Activated CD8-positive, alpha-beta memory T cell treated with anti-CD3 and anti-CD28 coated beads, Interleukin-2, amount 10 ng/mL, durations not matched to agents 7 days and 5 days (primary cell): ENCODE measurements at regions not wholly inside any gene's neighbourhood (a gene's known extent, or its start where the extent isn't known, plus 50 kb on each side); places are given as distances from the start of the nearest gene placed in this dataset.
"Not testable (repeated sequence)": the region's sequence is repeated elsewhere in the genome, so short reads cannot be mapped to it uniquely, and the experiment has no call there.

Source experiments
- ATAC-seq: fragments of 150-1000 bp; cut with Tn5 transposase; one replicate; pipeline ENCODE4 v1.10.0; 2021; ENCODE audit warnings: moderate library complexity
- CTCF ChIA-PET: fragments of 350-600 bp; sonication (Branson Sonifier 250); formaldehyde crosslinking; loops from one replicate; lab custom pipeline; 2021; ENCODE audit warnings: antibody characterized with exemption; lab: Charles Lee
- DNase-seq: peaks from one replicate; pipeline ENCODE4 v3.0.0-alpha.2; 2020
- H3K27ac Mint-ChIP-seq: one replicate; pipeline ENCODE4 v1.8.0; 2021; ENCODE audit warnings: mild to moderate bottlenecking, mixed read lengths
- H3K27me3 Mint-ChIP-seq: one replicate; pipeline ENCODE4 v1.8.0; 2021; ENCODE audit warnings: mixed read lengths
- H3K36me3 Mint-ChIP-seq: one replicate; pipeline ENCODE4 v1.8.0; 2021; ENCODE audit warnings: mild to moderate bottlenecking, mixed read lengths
- H3K4me1 Mint-ChIP-seq: one replicate; pipeline ENCODE4 v1.8.0; 2021; ENCODE audit warnings: mixed read lengths
- H3K4me3 Mint-ChIP-seq: one replicate; pipeline ENCODE4 v1.8.0; 2021; ENCODE audit warnings: mild to moderate bottlenecking, moderate library complexity, mixed read lengths
- H3K9me3 Mint-ChIP-seq: one replicate; pipeline ENCODE4 v1.8.0; 2022; ENCODE audit warnings: low read depth, mixed read lengths

GRCh38 chr13:70511861-70512417 is 403.7 kb upstream of the KLHL1 start:
- H3K36me3 Mint-ChIP-seq, H3K27ac Mint-ChIP-seq, H3K4me3 Mint-ChIP-seq, H3K27me3 Mint-ChIP-seq, CTCF ChIA-PET, H3K4me1 Mint-ChIP-seq, ATAC-seq, DNase-seq: not testable (repeated sequence)
- peaks cover 16% of the 10 kb centered on the region for H3K9me3 Mint-ChIP-seq

DNA sequence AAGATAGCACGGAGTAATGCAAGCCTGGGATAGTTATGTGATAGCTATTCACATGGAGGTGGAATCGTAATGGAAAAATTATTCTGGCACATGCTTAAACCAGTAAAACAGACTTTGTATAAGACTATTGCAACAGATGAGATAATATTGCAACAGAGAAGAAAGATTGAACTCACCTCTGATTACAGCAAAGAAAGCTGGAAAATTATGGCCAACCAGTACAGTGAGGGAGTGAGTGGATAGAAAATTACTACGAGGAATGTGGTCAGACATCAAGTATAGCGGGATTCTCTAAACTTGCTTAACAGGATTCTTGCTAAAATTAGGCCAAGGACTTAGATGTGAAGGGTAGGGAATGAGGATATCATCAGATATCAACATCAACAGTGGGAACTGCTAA is 397.6 kb upstream of the KLHL1 start:
- no peak overlapping the region for H3K4me3 Mint-ChIP-seq
- H3K9me3 Mint-ChIP-seq = peaks cover 13% of the 10 kb centered on the region
- CTCF ChIA-PET = no interaction called here
- H3K4me1 Mint-ChIP-seq = no peaks in the 10 kb centered on the region
- DNase-seq (no peak), ATAC-seq (no peak)
- no peaks in the 10 kb centered on the region for H3K36me3 Mint-ChIP-seq
- no peaks in the 10 kb centered on the region for H3K27me3 Mint-ChIP-seq
- H3K27ac Mint-ChIP-seq = no peak overlapping the region

- Mint-ChIP-seq H3K4me1 (no peaks in the 10 kb centered on the region), H3K9me3 (peaks cover 6% of the 10 kb centered on the region), H3K27ac (no peak overlapping the region), H3K27me3 (no peaks in the 10 kb centered on the region), H3K36me3 (no peaks in the 10 kb centered on the region), H3K4me3 (no peak overlapping the region)
- CTCF ChIA-PET = no interaction called here
- no peak for ATAC-seq
- no peak for DNase-seq
Measured at GRCh38 chr13:70502944-70503343, 394.7 kb upstream of the KLHL1 start.

GRCh38 chr13:70490320-70490935 is 382.2 kb upstream of the KLHL1 start:
- no peaks in the 10 kb centered on the region for H3K4me1 Mint-ChIP-seq
- no peaks in the 10 kb centered on the region for H3K27me3 Mint-ChIP-seq
- CTCF ChIA-PET = interaction anchor here (0.6 kb wide), 1 partner anchor 12 kb away, joined by 4 read pairs; no protein-coding TSS in a partner anchor
- H3K27ac Mint-ChIP-seq = no peak overlapping the region
- no peaks in the 10 kb centered on the region for H3K36me3 Mint-ChIP-seq
- peaks cover 19% of the 10 kb centered on the region for H3K9me3 Mint-ChIP-seq
- no peak for DNase-seq
- no peak for ATAC-seq
- H3K4me3 Mint-ChIP-seq = no peak overlapping the region

DNA sequence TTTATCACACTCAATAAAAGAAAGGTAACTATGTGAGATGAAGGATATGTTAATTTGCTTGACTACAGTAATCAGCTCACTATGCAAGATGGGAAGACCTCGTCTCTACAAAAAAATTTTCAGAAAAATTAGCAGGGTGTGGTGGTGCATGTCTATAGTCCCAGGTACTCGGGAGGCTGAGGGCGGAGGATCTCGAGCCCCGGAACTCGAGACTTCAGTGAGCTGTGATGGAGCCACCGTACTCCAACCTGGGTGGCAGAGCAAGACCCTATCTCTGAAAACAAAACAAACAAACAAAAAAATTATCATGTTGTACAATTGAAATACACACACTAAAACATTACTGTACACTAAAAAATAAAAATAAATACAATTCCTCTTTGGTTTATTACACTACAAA is 376.7 kb upstream of the KLHL1 start:
- H3K27ac Mint-ChIP-seq = no peak overlapping the region
- ATAC-seq (no peak), DNase-seq (no peak)
- CTCF ChIA-PET = no interaction called here
- peaks cover 6% of the 10 kb centered on the region for H3K9me3 Mint-ChIP-seq
- no peak overlapping the region for H3K4me3 Mint-ChIP-seq
- H3K36me3 Mint-ChIP-seq = no peaks in the 10 kb centered on the region
- no peaks in the 10 kb centered on the region for H3K4me1 Mint-ChIP-seq
- no peaks in the 10 kb centered on the region for H3K27me3 Mint-ChIP-seq

DNA sequence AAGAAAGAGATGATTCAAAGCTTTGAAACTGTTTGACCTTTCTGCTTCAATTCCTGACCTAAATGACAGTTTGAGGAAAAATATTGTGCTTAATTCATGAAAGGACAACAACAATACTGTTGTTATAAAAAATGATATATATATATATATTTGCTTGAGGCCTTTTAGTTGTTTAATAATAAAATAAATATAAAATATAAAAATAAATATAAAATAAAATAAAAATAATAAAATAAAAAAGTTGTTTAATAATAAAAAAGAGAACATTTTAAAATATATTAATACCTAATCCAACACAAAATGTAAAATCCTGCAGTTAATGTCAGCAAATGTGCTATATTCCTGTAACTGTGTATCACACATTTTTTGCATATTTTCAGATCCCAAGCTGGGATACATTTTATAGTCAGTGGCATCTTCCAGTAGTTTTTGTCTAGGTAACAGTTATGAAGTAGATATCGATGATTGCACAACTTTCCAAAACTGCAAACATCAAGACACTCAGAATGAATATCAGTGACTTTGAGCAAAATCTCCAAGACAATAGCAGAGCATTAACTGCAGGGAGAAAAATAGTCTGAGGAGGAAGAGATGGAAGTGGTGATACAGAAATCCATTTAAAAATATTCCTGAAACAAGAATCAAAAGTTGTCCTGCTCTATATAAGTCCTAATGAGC is 375.5 kb upstream of the KLHL1 start:
- no peak overlapping the region for H3K27ac Mint-ChIP-seq
- H3K9me3 Mint-ChIP-seq = no peaks in the 10 kb centered on the region
- no peak overlapping the region for H3K4me3 Mint-ChIP-seq
- no peaks in the 10 kb centered on the region for H3K27me3 Mint-ChIP-seq
- no peaks in the 10 kb centered on the region for H3K36me3 Mint-ChIP-seq
- CTCF ChIA-PET = no interaction called here
- no peaks in the 10 kb centered on the region for H3K4me1 Mint-ChIP-seq
- ATAC-seq = no peak
- no peak for DNase-seq

DNA sequence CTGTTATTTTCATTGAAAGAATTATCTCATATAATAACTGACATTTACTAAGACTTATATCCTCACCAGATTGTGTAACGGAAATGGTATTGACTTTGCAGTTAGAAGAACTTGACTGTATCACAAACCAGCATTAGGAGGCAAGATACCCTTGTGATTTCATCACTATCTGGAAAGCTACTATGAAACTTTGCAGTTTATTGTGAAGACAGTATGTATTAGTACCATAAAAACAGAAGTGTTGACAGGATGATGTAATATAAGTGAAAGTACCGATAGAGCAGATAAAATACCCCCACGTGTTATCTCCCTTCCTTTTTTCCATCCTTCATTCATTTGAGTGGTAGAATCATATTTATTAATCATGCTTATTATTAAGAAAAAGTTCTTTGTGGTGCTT is 365.7 kb upstream of the KLHL1 start:
- ATAC-seq (no peak), DNase-seq (no peak)
- Mint-ChIP-seq H3K27ac (no peak overlapping the region), H3K4me3 (no peak overlapping the region), H3K27me3 (no peaks in the 10 kb centered on the region), H3K9me3 (peaks cover 5% of the 10 kb centered on the region), H3K36me3 (no peaks in the 10 kb centered on the region), H3K4me1 (no peaks in the 10 kb centered on the region)
- CTCF ChIA-PET = no interaction called here

DNA sequence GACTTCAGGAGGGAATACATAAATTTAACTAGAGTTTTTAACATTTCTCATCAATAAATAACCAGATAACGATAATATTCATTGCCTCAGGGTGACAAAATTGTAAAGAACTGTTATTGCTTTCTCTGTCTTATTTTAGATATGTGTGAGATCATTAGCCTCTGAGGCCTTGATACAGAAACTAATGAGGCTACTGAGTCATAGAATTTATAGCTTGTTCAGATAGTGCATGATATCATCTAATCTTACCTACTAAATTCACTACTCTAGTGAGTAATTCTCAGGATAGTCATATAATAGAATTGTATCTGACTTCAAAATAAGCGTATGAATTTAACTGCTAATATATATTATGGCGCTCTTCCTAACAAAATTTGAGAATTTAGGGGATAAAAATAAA is 360.8 kb upstream of the KLHL1 start:
- H3K27ac Mint-ChIP-seq = no peak overlapping the region
- peaks cover 5% of the 10 kb centered on the region for H3K9me3 Mint-ChIP-seq
- no peak for DNase-seq
- H3K4me3 Mint-ChIP-seq = no peak overlapping the region
- no peak for ATAC-seq
- H3K27me3 Mint-ChIP-seq = no peaks in the 10 kb centered on the region
- CTCF ChIA-PET = no interaction called here
- no peaks in the 10 kb centered on the region for H3K4me1 Mint-ChIP-seq
- H3K36me3 Mint-ChIP-seq = no peaks in the 10 kb centered on the region

- Mint-ChIP-seq H3K27me3 (no peaks in the 10 kb centered on the region), H3K4me1 (no peaks in the 10 kb centered on the region), H3K27ac (no peak overlapping the region), H3K4me3 (no peak overlapping the region), H3K9me3 (peaks cover 12% of the 10 kb centered on the region), H3K36me3 (no peaks in the 10 kb centered on the region)
- CTCF ChIA-PET = no interaction called here
- no peak for ATAC-seq
- no peak for DNase-seq
Measured at GRCh38 chr13:70457474-70457873, 349.2 kb upstream of the KLHL1 start.

DNA sequence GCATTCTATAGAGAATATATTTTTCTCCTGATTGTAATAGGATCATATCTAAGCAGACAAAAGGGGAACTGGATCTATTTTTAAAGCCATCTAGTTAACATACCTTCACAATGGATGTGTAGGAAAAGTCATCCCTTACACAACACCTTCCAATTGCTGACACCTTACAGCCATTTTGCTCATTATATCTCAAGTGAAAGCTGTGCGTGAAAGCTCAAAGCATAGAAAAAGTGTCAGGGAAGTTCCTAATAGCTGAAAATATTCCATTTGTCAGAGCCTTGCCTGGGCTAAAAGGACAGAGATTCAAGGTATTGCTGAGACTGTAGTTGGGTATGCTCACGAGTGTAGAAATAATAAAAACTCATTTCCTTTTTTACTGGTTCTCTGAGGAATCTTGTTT is 340.6 kb upstream of the KLHL1 start:
- CTCF ChIA-PET = no interaction called here
- Mint-ChIP-seq H3K27ac (no peak overlapping the region), H3K9me3 (peaks cover 9% of the 10 kb centered on the region), H3K4me1 (no peaks in the 10 kb centered on the region), H3K36me3 (no peaks in the 10 kb centered on the region), H3K27me3 (no peaks in the 10 kb centered on the region), H3K4me3 (no peak overlapping the region)
- DNase-seq (no peak), ATAC-seq (no peak)

DNA sequence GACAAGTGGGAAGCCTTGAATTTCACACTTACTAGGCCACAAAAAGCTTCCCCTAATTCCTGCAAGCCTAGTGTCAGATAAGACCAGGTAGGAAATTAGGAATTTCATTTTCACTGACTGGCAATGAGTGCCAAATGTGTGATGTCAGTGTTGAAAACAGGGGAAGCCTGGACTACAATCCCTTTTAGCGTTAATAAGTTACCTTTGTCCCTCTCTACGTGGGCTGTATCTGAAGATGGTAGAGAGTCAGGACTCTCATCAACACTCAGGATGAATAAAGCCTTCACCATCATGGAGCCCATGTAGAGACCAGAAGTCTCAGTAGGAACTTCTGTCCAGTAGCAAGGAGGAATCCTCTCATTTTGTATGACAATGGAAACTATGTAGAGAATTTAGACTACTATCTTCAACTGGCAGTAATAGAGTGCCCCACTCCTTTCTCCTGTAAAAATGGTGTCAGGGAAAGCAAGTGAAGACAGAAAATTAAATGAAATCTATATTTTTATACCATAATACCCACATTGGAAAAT is 324.1 kb upstream of the KLHL1 start:
- no peaks in the 10 kb centered on the region for H3K27me3 Mint-ChIP-seq
- H3K27ac Mint-ChIP-seq = no peak overlapping the region
- H3K4me1 Mint-ChIP-seq = no peaks in the 10 kb centered on the region
- H3K4me3 Mint-ChIP-seq = no peak overlapping the region
- H3K9me3 Mint-ChIP-seq = peaks cover 3% of the 10 kb centered on the region
- CTCF ChIA-PET = no interaction called here
- no peaks in the 10 kb centered on the region for H3K36me3 Mint-ChIP-seq
- no peak for DNase-seq
- no peak for ATAC-seq

DNA sequence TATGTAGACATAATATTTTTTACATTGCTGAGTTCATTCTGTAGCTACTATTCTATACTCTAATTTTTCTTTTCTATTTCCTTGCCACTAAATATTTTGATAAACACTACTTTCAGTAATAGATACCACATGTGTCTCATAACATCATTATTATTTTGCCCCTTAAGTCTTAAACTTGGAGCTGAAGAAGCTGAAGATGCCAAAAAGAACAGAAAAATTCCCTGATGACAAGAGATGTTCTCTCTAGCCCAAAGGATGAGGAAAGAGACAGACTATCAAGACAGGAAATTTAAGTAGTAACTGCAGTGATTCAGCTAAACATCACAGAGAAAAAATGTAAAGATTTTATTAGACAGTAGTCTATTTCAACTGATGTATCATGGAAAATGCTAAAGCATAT is 322.0 kb upstream of the KLHL1 start:
- DNase-seq (no peak), ATAC-seq (no peak)
- H3K4me1 Mint-ChIP-seq = no peaks in the 10 kb centered on the region
- H3K27me3 Mint-ChIP-seq = no peaks in the 10 kb centered on the region
- H3K27ac Mint-ChIP-seq = no peak overlapping the region
- no peak overlapping the region for H3K4me3 Mint-ChIP-seq
- peaks cover 3% of the 10 kb centered on the region for H3K9me3 Mint-ChIP-seq
- CTCF ChIA-PET = no interaction called here
- H3K36me3 Mint-ChIP-seq = no peaks in the 10 kb centered on the region

DNA sequence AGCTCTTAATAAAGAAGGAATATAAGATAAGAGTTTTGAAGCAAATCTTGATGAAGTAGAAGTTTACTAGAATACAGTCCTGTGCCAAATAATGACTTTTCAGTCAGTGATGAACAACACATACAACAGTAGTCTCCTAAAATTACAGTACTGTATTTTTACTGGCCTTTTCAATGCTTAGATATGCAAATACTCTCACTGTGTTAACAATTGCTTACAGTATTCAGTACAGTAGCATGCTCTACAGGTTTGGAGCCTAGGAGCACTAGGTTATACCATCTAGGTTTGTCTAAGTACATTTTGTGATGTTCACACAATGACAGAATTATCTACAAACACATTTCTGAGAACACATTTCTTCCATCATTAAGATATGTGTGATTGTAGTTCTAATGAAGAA is 316.7 kb upstream of the KLHL1 start:
- Mint-ChIP-seq H3K27ac (no peak overlapping the region), H3K27me3 (no peaks in the 10 kb centered on the region), H3K4me3 (no peak overlapping the region), H3K9me3 (peaks cover 2% of the 10 kb centered on the region), H3K36me3 (no peaks in the 10 kb centered on the region), H3K4me1 (no peaks in the 10 kb centered on the region)
- no peak for DNase-seq
- ATAC-seq = no peak
- CTCF ChIA-PET = no interaction called here

GRCh38 chr13:70424428-70424827 is 316.2 kb upstream of the KLHL1 start:
- Mint-ChIP-seq H3K36me3 (no peaks in the 10 kb centered on the region), H3K4me1 (no peaks in the 10 kb centered on the region), H3K9me3 (peaks cover 2% of the 10 kb centered on the region), H3K4me3 (no peak overlapping the region), H3K27ac (no peak overlapping the region), H3K27me3 (no peaks in the 10 kb centered on the region)
- no peak for DNase-seq
- no peak for ATAC-seq
- CTCF ChIA-PET = no interaction called here
